ENCODE measurements at regions not wholly inside any gene's neighbourhood (a gene's known extent, or its start where the extent isn't known, plus 50 kb on each side); places are given as distances from the start of the nearest gene placed in this dataset.

- H4K20me1 ChIP-seq (ENCODE audit: control insufficient read depth, extremely low read depth, insufficient read depth, low read length): no peaks in the 10 kb centered on the region
- no peaks in the 10 kb centered on the region for H3K9me3 ChIP-seq (ENCODE audit: control insufficient read depth, insufficient read depth, low read depth, low read length)
- no peak overlapping the region for H3K4me3 ChIP-seq (replicated peaks in 1 of 4; ENCODE audit: control extremely low read depth in 1 of 4, insufficient read depth in 1 of 4, low read depth in 3 of 4, low read length in 4 of 4)
- H3K4me2 ChIP-seq (ENCODE audit: extremely low read depth, insufficient read depth, low read length): no peak overlapping the region
- H3K27me3 ChIP-seq (ENCODE audit: control insufficient read depth, insufficient read depth, low read length): no peaks in the 10 kb centered on the region
- TF ChIP-seq EZH2 (IDR thresholded peaks at IDR 0.05; ENCODE audit: low read length, missing control alignments) (no peak), CTCF (conservative IDR thresholded peaks at IDR 0.05 in 1 of 2, IDR thresholded peaks at IDR 0.05 in 1 of 2; ENCODE audit: low read depth in 1 of 2, low read length in 2 of 2) (no peak)
- no peaks in the 10 kb centered on the region for H3K79me2 ChIP-seq (ENCODE audit: control insufficient read depth, insufficient read depth, low read length)
- H3K9ac ChIP-seq (ENCODE audit: insufficient read depth, low read length): no peak overlapping the region
- H3K36me3 ChIP-seq (ENCODE audit: control insufficient read depth, insufficient read depth, low read length): no peaks in the 10 kb centered on the region
- H3K27ac ChIP-seq (ENCODE audit: insufficient read depth, low read length): no peak overlapping the region
- H2AFZ ChIP-seq (ENCODE audit: low read length): no peak overlapping the region
- no peak for DNase-seq (ENCODE audit: low read depth in 2 of 2)
- peaks cover under 1% of the 10 kb centered on the region for H3K4me1 ChIP-seq (ENCODE audit: control insufficient read depth, extremely low read depth, insufficient read depth, low read length)
Observed at GRCh38 chr6:14827354-14827753, 418.5 kb upstream of the JARID2 start.

- no peak overlapping the region for H3K4me3 ChIP-seq (replicated peaks in 1 of 4; ENCODE audit: control extremely low read depth in 1 of 4, insufficient read depth in 1 of 4, low read depth in 3 of 4, low read length in 4 of 4)
- TF ChIP-seq EZH2 (IDR thresholded peaks at IDR 0.05; ENCODE audit: low read length, missing control alignments) (no peak), CTCF (conservative IDR thresholded peaks at IDR 0.05 in 1 of 2, IDR thresholded peaks at IDR 0.05 in 1 of 2; ENCODE audit: low read depth in 1 of 2, low read length in 2 of 2) (no peak)
- DNase-seq (ENCODE audit: low read depth in 2 of 2): no peak
- no peak overlapping the region for H3K27ac ChIP-seq (ENCODE audit: insufficient read depth, low read length)
- H3K4me2 ChIP-seq (ENCODE audit: extremely low read depth, insufficient read depth, low read length): no peak overlapping the region
- H3K4me1 ChIP-seq (ENCODE audit: control insufficient read depth, extremely low read depth, insufficient read depth, low read length): no peaks in the 10 kb centered on the region
- no peaks in the 10 kb centered on the region for H3K36me3 ChIP-seq (ENCODE audit: control insufficient read depth, insufficient read depth, low read length)
- no peak overlapping the region for H3K9ac ChIP-seq (ENCODE audit: insufficient read depth, low read length)
- no peaks in the 10 kb centered on the region for H4K20me1 ChIP-seq (ENCODE audit: control insufficient read depth, extremely low read depth, insufficient read depth, low read length)
- no peaks in the 10 kb centered on the region for H3K79me2 ChIP-seq (ENCODE audit: control insufficient read depth, insufficient read depth, low read length)
- H3K27me3 ChIP-seq (ENCODE audit: control insufficient read depth, insufficient read depth, low read length): no peaks in the 10 kb centered on the region
- no peaks in the 10 kb centered on the region for H3K9me3 ChIP-seq (ENCODE audit: control insufficient read depth, insufficient read depth, low read depth, low read length)
- no peak overlapping the region for H2AFZ ChIP-seq (ENCODE audit: low read length)
Observed at GRCh38 chr6:14828201-14828611, 417.7 kb upstream of the JARID2 start.

- Histone ChIP-seq H3K4me3 (replicated peaks in 1 of 4; ENCODE audit: control extremely low read depth in 1 of 4, insufficient read depth in 1 of 4, low read depth in 3 of 4, low read length in 4 of 4) (no peak overlapping the region), H4K20me1 (ENCODE audit: control insufficient read depth, extremely low read depth, insufficient read depth, low read length) (no peaks in the 10 kb centered on the region), H3K79me2 (ENCODE audit: control insufficient read depth, insufficient read depth, low read length) (no peaks in the 10 kb centered on the region), H3K4me1 (ENCODE audit: control insufficient read depth, extremely low read depth, insufficient read depth, low read length) (no peaks in the 10 kb centered on the region), H2AFZ (ENCODE audit: low read length) (no peak overlapping the region), H3K27me3 (ENCODE audit: control insufficient read depth, insufficient read depth, low read length) (no peaks in the 10 kb centered on the region), H3K27ac (ENCODE audit: insufficient read depth, low read length) (no peak overlapping the region), H3K9me3 (ENCODE audit: control insufficient read depth, insufficient read depth, low read depth, low read length) (no peaks in the 10 kb centered on the region), H3K9ac (ENCODE audit: insufficient read depth, low read length) (no peak overlapping the region), H3K36me3 (ENCODE audit: control insufficient read depth, insufficient read depth, low read length) (no peaks in the 10 kb centered on the region), H3K4me2 (ENCODE audit: extremely low read depth, insufficient read depth, low read length) (no peak overlapping the region)
- DNase-seq (ENCODE audit: low read depth in 2 of 2): no peak
- TF ChIP-seq EZH2 (IDR thresholded peaks at IDR 0.05; ENCODE audit: low read length, missing control alignments): no peak
- TF ChIP-seq CTCF (conservative IDR thresholded peaks at IDR 0.05 in 1 of 2, IDR thresholded peaks at IDR 0.05 in 1 of 2; ENCODE audit: low read depth in 1 of 2, low read length in 2 of 2): no peak
Observed at GRCh38 chr6:14831070-14831469, 414.8 kb upstream of the JARID2 start.
